ENCODE measurements at regions not wholly inside any gene's neighbourhood (a gene's known extent, or its start where the extent isn't known, plus 50 kb on each side); places are given as distances from the start of the nearest gene placed in this dataset.

- no peak overlapping the region for H3K27ac ChIP-seq (ENCODE audit: low read depth, low read length)
- 94% methylated on average over 8 of the region's 9 CpGs for WGBS
These were observed 126.4 kb upstream of the HAAO start for GRCh38 chr2:42918671-42919318.

GRCh38 chr2:42918041-42918440, 125.7 kb upstream of the HAAO start:
- H3K9ac ChIP-seq (ENCODE audit: low read depth, low read length), result no peak overlapping the region
- 93% methylated on average over 13 of the region's 13 CpGs for WGBS
- H3K4me3 ChIP-seq (ENCODE audit: low read length), result no peak overlapping the region
- H3K27me3 ChIP-seq (ENCODE audit: insufficient read depth, low read length), result no peaks in the 10 kb centered on the region
- no peaks in the 10 kb centered on the region for H3K36me3 ChIP-seq (ENCODE audit: insufficient read depth, low read length)
- no peak overlapping the region for H3K27ac ChIP-seq (ENCODE audit: low read depth, low read length)
- H3K4me1 ChIP-seq (ENCODE audit: insufficient read depth, low read length), result peaks cover 5% of the 10 kb centered on the region; the same call in 1 of the 2 replicates
- H3K9me3 ChIP-seq (ENCODE audit: insufficient read depth, low read depth, low read length), result no peaks in the 10 kb centered on the region

More at GRCh38 chr2:42918671-42919318, 126.4 kb upstream of the HAAO start:
- Histone ChIP-seq H3K4me3 (ENCODE audit: low read length) (no peak overlapping the region), H3K9me3 (ENCODE audit: insufficient read depth, low read depth, low read length) (no peaks in the 10 kb centered on the region), H3K9ac (ENCODE audit: low read depth, low read length) (no peak overlapping the region), H3K36me3 (ENCODE audit: insufficient read depth, low read length) (no peaks in the 10 kb centered on the region), H3K27me3 (ENCODE audit: insufficient read depth, low read length) (no peaks in the 10 kb centered on the region), H3K4me1 (ENCODE audit: insufficient read depth, low read length) (peaks cover 9% of the 10 kb centered on the region)

GRCh38 chr2:42917425-42917927, 125.1 kb upstream of the HAAO start:
- WGBS, result 93% methylated on average over 10 of the region's 10 CpGs
- Histone ChIP-seq H3K9me3 (ENCODE audit: insufficient read depth, low read depth, low read length) (no peaks in the 10 kb centered on the region), H3K4me3 (ENCODE audit: low read length) (no peak overlapping the region), H3K9ac (ENCODE audit: low read depth, low read length) (no peak overlapping the region), H3K4me1 (ENCODE audit: insufficient read depth, low read length) (no peaks in the 10 kb centered on the region), H3K27ac (ENCODE audit: low read depth, low read length) (no peak overlapping the region), H3K27me3 (ENCODE audit: insufficient read depth, low read length) (no peaks in the 10 kb centered on the region), H3K36me3 (ENCODE audit: insufficient read depth, low read length) (no peaks in the 10 kb centered on the region)

GRCh38 chr2:42916324-42916723, 123.9 kb upstream of the HAAO start:
- Histone ChIP-seq H3K4me3 (ENCODE audit: low read length) (no peak overlapping the region), H3K36me3 (ENCODE audit: insufficient read depth, low read length) (no peaks in the 10 kb centered on the region), H3K27ac (ENCODE audit: low read depth, low read length) (no peak overlapping the region), H3K27me3 (ENCODE audit: insufficient read depth, low read length) (no peaks in the 10 kb centered on the region), H3K9me3 (ENCODE audit: insufficient read depth, low read depth, low read length) (no peaks in the 10 kb centered on the region), H3K9ac (ENCODE audit: low read depth, low read length) (no peak overlapping the region), H3K4me1 (ENCODE audit: insufficient read depth, low read length) (no peaks in the 10 kb centered on the region)
- 81% methylated on average over 7 of the region's 7 CpGs for WGBS

GRCh38 chr2:42914860-42915259, 122.5 kb upstream of the HAAO start:
- Histone ChIP-seq H3K27me3 (ENCODE audit: insufficient read depth, low read length) (no peaks in the 10 kb centered on the region), H3K9ac (ENCODE audit: low read depth, low read length) (no peak overlapping the region), H3K36me3 (ENCODE audit: insufficient read depth, low read length) (no peaks in the 10 kb centered on the region), H3K9me3 (ENCODE audit: insufficient read depth, low read depth, low read length) (no peaks in the 10 kb centered on the region), H3K27ac (ENCODE audit: low read depth, low read length) (no peak overlapping the region), H3K4me3 (ENCODE audit: low read length) (no peak overlapping the region), H3K4me1 (ENCODE audit: insufficient read depth, low read length) (no peaks in the 10 kb centered on the region)
- WGBS, result 94% methylated on average over 1 of the region's 1 CpG

- H3K27ac ChIP-seq (ENCODE audit: low read depth, low read length), result no peak overlapping the region
- no peaks in the 10 kb centered on the region for H3K36me3 ChIP-seq (ENCODE audit: insufficient read depth, low read length)
- no peak overlapping the region for H3K9ac ChIP-seq (ENCODE audit: low read depth, low read length)
- WGBS, result 89% methylated on average over 8 of the region's 8 CpGs
- H3K27me3 ChIP-seq (ENCODE audit: insufficient read depth, low read length), result no peaks in the 10 kb centered on the region
- no peaks in the 10 kb centered on the region for H3K9me3 ChIP-seq (ENCODE audit: insufficient read depth, low read depth, low read length)
- H3K4me3 ChIP-seq (ENCODE audit: low read length), result no peak overlapping the region
- no peaks in the 10 kb centered on the region for H3K4me1 ChIP-seq (ENCODE audit: insufficient read depth, low read length)
These were observed 121.9 kb upstream of the HAAO start for GRCh38 chr2:42914314-42914713.

GRCh38 chr2:42913280-42913878, 121.0 kb upstream of the HAAO start:
- no peak overlapping the region for H3K27ac ChIP-seq (ENCODE audit: low read depth, low read length)

GRCh38 chr2:42910645-42911405, 118.4 kb upstream of the HAAO start:
- no peaks in the 10 kb centered on the region for H3K9me3 ChIP-seq (ENCODE audit: insufficient read depth, low read depth, low read length)
- peaks cover 15% of the 10 kb centered on the region for H3K4me1 ChIP-seq (ENCODE audit: insufficient read depth, low read length)
- H3K4me3 ChIP-seq (ENCODE audit: low read length), result no peak overlapping the region
- no peak overlapping the region for H3K27ac ChIP-seq (ENCODE audit: low read depth, low read length)
- no peaks in the 10 kb centered on the region for H3K36me3 ChIP-seq (ENCODE audit: insufficient read depth, low read length)
- WGBS, result 88% methylated on average over 3 of the region's 3 CpGs
- H3K27me3 ChIP-seq (ENCODE audit: insufficient read depth, low read length), result no peaks in the 10 kb centered on the region
- H3K9ac ChIP-seq (ENCODE audit: low read depth, low read length), result no peak overlapping the region

More at GRCh38 chr2:42913280-42913878, 121.0 kb upstream of the HAAO start:
- H3K27me3 ChIP-seq (ENCODE audit: insufficient read depth, low read length), result no peaks in the 10 kb centered on the region
- no CpG with 5 or more reads among the region's 2 CpGs for WGBS
- no peak overlapping the region for H3K9ac ChIP-seq (ENCODE audit: low read depth, low read length)
- no peak overlapping the region for H3K4me3 ChIP-seq (ENCODE audit: low read length)
- no peaks in the 10 kb centered on the region for H3K9me3 ChIP-seq (ENCODE audit: insufficient read depth, low read depth, low read length)
- H3K36me3 ChIP-seq (ENCODE audit: insufficient read depth, low read length), result no peaks in the 10 kb centered on the region
- no peaks in the 10 kb centered on the region for H3K4me1 ChIP-seq (ENCODE audit: insufficient read depth, low read length)

GRCh38 chr2:42909966-42910365, 117.6 kb upstream of the HAAO start:
- H3K9ac ChIP-seq (ENCODE audit: low read depth, low read length), result no peak overlapping the region
- H3K4me3 ChIP-seq (ENCODE audit: low read length), result no peak overlapping the region
- H3K27me3 ChIP-seq (ENCODE audit: insufficient read depth, low read length), result no peaks in the 10 kb centered on the region
- peaks cover 15% of the 10 kb centered on the region for H3K4me1 ChIP-seq (ENCODE audit: insufficient read depth, low read length)
- H3K27ac ChIP-seq (ENCODE audit: low read depth, low read length), result no peak overlapping the region
- H3K9me3 ChIP-seq (ENCODE audit: insufficient read depth, low read depth, low read length), result no peaks in the 10 kb centered on the region
- 94% methylated on average over 7 of the region's 7 CpGs for WGBS
- no peaks in the 10 kb centered on the region for H3K36me3 ChIP-seq (ENCODE audit: insufficient read depth, low read length)

GRCh38 chr2:42908518-42909200, 116.3 kb upstream of the HAAO start:
- peaks cover 15% of the 10 kb centered on the region for H3K4me1 ChIP-seq (ENCODE audit: insufficient read depth, low read length)
- 95% methylated on average over 5 of the region's 6 CpGs for WGBS

GRCh38 chr2:42907835-42908234, 115.5 kb upstream of the HAAO start:
- H3K27ac ChIP-seq (ENCODE audit: low read depth, low read length), result no peak overlapping the region
- 92% methylated on average over 1 of the region's 1 CpG for WGBS

More at GRCh38 chr2:42908518-42909200, 116.3 kb upstream of the HAAO start:
- H3K9me3 ChIP-seq (ENCODE audit: insufficient read depth, low read depth, low read length), result no peaks in the 10 kb centered on the region
- H3K27me3 ChIP-seq (ENCODE audit: insufficient read depth, low read length), result no peaks in the 10 kb centered on the region
- H3K36me3 ChIP-seq (ENCODE audit: insufficient read depth, low read length), result no peaks in the 10 kb centered on the region
- no peak overlapping the region for H3K4me3 ChIP-seq (ENCODE audit: low read length)
- no peak overlapping the region for H3K27ac ChIP-seq (ENCODE audit: low read depth, low read length)
- no peak overlapping the region for H3K9ac ChIP-seq (ENCODE audit: low read depth, low read length)

More at GRCh38 chr2:42907835-42908234, 115.5 kb upstream of the HAAO start:
- Histone ChIP-seq H3K4me1 (ENCODE audit: insufficient read depth, low read length) (peaks cover 15% of the 10 kb centered on the region), H3K36me3 (ENCODE audit: insufficient read depth, low read length) (no peaks in the 10 kb centered on the region), H3K4me3 (ENCODE audit: low read length) (no peak overlapping the region), H3K9me3 (ENCODE audit: insufficient read depth, low read depth, low read length) (no peaks in the 10 kb centered on the region), H3K9ac (ENCODE audit: low read depth, low read length) (no peak overlapping the region), H3K27me3 (ENCODE audit: insufficient read depth, low read length) (no peaks in the 10 kb centered on the region)

Measured in HUES64 (cell line).